GM10266 (cell line): ENCODE measurements at regions not wholly inside any gene's neighbourhood (a gene's known extent, or its start where the extent isn't known, plus 50 kb on each side); places are given as distances from the start of the nearest gene placed in this dataset.

Source experiments
- DNase-seq: peaks from one replicate; pipeline ENCODE4 v3.0.0; 2012; ENCODE audit errors: extremely low spot score
- TF ChIP-seq, protein P1 (sequence below): IDR thresholded peaks from 2 replicates; pipeline ENCODE4 v1.5.1; 2012; ENCODE audit warnings: mild to moderate bottlenecking, low read depth; ENCODE audit not compliant: control insufficient read depth, insufficient read depth; ENCODE audit errors: missing control alignments

DNA sequence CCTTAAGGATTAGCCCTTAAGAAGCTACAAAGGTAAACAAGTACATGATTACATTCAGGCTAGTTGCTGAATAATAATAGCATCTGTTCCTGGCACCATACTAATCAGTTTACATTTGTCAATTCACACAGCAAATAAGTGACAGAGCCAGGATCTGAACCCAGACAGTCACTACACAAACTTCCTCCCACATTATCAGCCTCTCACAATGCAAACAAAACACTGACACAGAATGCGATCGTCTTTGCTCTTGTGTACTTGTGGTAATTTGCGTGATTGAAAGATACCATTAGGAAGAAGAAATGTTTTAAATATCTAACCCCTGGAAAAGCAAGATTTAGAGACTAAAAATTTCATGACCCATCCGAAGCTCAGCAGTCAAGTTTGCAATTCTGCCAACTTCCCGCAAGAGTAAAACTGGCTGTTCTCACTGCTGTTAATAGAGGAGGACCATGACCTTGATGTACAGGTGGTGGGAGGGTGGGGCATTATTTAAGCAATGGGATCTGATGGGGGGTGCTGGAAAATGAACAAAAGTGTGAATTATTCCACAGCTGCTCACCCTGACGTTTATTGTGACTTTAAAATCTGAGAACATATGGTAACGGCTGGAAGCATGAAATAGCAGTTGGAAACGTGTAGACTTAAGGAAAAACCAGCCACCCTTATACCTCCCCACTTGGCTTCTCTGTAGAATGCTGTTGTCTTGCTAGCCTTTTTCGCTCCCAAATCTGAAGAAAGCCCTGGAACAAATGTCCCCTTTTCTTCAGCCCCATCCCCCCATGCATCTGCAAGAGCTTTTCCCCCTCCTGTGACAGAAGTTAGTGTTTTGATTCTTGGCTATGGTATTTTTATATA lies 95.3 kb upstream of the ARMC2 start:
- DNase-seq = no peak
- TF ChIP-seq, protein P1, sequence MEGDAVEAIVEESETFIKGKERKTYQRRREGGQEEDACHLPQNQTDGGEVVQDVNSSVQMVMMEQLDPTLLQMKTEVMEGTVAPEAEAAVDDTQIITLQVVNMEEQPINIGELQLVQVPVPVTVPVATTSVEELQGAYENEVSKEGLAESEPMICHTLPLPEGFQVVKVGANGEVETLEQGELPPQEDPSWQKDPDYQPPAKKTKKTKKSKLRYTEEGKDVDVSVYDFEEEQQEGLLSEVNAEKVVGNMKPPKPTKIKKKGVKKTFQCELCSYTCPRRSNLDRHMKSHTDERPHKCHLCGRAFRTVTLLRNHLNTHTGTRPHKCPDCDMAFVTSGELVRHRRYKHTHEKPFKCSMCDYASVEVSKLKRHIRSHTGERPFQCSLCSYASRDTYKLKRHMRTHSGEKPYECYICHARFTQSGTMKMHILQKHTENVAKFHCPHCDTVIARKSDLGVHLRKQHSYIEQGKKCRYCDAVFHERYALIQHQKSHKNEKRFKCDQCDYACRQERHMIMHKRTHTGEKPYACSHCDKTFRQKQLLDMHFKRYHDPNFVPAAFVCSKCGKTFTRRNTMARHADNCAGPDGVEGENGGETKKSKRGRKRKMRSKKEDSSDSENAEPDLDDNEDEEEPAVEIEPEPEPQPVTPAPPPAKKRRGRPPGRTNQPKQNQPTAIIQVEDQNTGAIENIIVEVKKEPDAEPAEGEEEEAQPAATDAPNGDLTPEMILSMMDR = no peak

DNA sequence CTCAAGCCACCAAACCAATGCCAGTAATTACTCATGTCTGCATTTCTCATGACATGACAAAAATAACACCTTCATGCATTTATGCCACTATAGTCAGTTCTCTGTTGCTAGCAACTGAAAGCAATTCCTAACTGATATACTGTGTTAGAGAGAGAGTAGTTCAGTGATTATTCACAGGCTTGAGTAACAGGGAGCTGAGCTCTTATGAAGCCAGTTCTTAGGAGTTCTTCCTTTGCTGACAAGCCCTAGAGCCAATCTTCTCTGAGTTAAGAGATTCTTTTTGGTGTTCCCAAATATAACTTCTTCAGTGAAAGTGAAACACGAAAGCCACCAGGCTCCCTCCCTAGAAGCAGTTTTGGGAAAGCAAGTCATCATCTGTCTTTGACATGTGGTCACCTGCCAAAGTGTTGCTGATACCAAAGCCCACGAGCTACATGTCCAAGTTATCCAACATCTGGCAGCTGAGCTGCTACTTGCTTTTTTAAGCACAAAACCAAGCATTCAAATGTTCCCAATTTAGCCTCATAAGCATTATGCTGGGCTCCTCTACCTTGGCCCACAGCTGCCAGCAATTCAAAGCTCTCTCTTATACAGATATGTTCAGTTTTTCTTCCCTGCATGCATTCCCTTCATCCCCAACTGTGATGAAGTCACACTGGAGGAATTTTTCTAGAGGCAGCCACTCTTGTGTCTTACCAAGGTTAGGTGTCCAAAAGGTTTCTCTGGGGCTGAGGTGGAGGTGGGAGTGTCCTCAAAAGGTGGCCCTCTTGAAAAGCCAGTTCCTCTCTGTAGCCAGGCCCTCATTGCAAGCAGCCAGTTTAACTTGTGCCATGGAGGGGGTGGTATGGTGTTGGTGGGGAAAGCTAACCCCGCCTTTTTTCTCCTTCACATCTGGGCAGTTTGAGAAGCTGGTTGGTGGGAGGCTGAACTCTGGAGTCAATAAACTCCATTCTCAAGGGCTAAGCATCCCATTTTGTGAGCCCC lies 92.7 kb upstream of the ARMC2 start:
- no peak for DNase-seq
- TF ChIP-seq, protein P1 = no peak

DNA sequence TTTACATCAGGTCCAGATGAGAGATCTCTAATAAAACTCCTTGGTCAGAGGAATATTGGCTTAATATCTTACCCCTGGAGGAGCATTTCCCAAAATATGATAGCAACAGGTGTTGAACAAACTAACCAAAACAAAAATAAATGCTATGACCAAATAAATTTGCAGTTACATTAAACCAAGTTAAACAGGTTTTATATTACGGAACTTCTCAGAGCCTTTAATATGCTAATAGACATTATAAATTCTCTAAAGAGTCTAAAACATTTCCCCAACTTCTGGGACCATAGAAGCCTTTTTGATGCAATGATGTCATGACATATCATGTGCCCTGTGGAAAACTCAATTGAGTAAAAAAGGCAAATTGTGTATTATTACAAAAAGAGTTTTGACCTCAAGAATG lies 90.9 kb upstream of the ARMC2 start:
- TF ChIP-seq, protein P1 = no peak
- no peak for DNase-seq

DNA sequence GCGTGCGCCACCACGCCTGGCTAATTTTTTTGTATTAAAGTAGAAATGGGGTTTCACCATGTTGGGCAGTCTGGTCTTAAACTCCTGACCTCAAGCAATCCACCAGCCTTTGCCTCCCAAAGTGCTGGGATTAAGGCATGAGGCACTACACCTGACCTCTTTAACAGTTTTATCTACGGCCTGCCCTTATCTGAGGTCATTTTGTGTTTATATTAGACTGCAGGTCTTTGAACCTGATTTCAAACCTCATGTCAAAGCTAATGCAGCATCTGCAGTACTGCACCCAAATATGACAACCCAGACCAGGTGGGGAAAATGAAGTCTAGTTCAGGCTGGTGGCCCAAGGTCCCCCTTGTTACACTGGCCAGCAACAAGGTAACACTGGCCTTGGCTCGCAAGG lies 89.3 kb upstream of the ARMC2 start:
- DNase-seq = no peak
- TF ChIP-seq, protein P1 = no peak

DNA sequence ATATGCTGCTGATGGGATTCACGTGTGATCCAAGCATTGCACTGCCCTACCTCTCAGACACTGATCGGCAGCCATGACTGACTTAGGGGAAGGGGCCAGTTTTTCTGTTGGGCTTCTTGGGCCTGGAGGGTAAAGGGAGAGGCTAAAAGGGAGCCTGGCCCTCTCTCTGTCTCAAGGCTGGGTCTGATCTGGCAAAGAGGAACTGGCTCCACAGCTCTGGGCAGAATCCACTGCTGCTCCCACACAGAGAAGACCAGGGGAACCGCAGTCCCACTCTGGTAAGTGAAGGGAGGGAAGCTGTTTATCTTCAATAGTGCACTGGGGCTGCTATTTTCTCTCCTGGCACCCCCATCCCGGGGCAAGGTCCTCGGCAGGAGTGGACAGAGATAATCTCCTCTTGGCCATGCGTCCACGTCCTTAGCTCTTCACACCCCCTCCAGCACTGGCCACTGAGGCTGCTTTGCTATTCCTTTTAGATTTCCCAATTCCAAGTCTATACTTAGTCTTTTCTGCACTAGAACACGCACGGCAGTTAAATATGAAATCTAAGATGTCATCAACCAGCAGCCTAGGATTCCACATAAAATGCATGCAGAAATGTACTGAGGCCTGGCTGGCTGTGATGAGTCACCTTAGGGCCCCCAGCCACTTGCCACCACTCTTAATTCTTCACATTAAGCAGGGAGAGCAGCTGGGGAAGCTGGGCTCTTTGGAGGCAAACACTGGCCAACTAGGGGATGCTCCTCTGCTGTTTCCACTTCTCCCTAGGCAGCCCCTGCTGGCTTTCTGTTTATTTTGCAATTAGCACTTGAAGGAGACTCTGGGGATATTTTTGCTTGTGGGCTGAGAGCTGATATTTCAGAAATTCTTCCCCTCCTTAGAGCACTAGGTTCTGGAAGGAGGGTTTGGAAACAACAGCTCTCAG lies 87.8 kb upstream of the ARMC2 start:
- no peak for DNase-seq
- TF ChIP-seq, protein P1 = no peak

DNA sequence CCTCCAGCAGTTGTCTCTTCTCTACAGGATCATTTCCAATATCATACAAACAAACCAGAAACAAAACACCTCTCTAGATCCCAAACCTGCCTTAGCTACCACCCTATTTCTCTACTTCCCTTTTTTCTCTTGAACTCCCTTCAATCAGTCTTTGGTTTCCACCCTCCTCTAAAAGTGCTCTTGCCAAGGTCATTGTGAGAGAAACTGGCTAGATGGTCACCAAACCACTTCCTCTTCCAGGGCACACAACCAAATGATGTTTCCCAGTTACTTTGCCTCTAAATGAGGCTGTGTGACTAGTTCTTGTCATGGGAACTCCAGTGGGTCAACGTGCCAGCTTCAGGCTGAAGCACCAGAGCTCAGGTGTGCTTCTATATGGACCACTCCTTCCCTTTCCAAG lies 85.8 kb upstream of the ARMC2 start:
- no peak for DNase-seq

More for the DNA sequence above, 85.8 kb upstream of the ARMC2 start:
- TF ChIP-seq, protein P1 = no peak
